Fibroblast of skin of scalp (primary cell): ENCODE measurements at regions not wholly inside any gene's neighbourhood (a gene's known extent, or its start where the extent isn't known, plus 50 kb on each side); places are given as distances from the start of the nearest gene placed in this dataset.
"Not testable (repeated sequence)": the region's sequence is repeated elsewhere in the genome, so short reads cannot be mapped to it uniquely, and the experiment has no call there.

Experiments
- DNase-seq: peaks from one replicate; pipeline ENCODE4 v3.0.0-alpha.2; 2013

DNA sequence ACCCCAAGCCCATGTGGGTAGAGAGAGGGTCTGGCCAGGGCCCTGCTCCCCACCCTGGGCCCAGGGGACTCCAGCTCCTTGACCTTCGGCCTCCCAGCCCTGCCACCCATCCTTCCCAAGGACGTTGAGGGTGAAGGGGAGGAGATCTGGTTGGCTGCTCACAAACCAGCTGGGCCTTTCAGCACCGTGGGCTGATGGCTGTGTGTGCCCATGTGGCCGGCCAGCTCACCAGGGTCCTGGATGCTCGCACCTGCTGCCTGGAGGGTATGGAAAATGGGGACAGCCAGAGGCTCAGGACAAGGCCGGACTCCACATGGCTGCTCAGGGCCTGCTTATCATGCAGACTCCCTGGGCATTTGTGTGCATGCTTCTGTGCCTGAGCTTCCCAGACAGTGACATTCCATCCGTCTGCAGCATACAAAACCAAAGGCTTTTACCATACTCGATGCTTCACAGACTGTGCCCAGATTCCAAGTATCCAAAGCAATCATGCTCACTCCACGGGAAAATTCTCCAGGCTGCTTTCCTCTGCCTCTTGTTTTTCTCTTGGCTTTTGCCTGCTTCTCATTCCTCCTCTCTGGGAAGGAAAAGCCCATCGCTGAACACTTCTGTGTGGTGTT lies 112.5 kb upstream of the ZNF469 start:
- peak; percentile 76 for DNase-seq

DNA sequence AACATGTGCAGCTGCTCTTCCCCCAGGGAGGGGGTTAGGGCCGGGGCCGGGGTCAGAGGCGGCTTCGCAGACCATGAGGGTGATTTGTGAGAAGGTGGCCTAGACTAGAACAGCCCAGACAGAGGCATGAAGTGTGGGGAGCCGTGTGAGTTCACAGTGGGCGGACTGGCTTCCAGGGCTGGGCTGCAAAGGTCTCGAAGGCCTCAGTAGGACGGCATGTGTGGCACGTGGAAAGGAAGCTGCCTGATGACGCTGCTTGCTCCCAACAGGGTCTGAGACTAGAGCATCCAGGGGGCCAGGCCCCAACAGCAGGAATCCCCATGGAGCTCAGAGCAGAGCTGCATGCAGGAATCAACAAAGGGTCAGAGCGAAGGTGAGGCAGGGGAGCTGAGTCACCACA lies 111.5 kb upstream of the ZNF469 start:
- DNase-seq, result not testable (repeated sequence)

DNA sequence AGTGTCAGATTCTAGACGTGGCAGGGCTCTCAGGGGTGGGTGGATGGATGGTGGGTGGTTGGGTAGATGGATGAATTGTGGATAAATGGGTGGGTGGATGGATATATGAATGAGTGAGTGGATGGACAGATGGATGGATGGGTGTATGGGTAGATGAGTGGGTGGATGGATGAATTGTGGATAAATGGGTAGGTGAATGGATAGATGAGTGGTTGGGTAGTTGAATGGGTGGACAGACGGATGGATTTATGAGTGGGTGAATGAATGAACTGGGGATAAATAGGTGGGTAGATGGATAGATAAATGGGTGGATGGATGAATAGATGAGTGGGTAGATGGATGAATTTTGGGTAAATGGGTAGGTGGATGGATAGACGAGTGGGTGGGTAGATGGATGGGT lies 111.0 kb upstream of the ZNF469 start:
- DNase-seq, result not testable (repeated sequence)

DNA sequence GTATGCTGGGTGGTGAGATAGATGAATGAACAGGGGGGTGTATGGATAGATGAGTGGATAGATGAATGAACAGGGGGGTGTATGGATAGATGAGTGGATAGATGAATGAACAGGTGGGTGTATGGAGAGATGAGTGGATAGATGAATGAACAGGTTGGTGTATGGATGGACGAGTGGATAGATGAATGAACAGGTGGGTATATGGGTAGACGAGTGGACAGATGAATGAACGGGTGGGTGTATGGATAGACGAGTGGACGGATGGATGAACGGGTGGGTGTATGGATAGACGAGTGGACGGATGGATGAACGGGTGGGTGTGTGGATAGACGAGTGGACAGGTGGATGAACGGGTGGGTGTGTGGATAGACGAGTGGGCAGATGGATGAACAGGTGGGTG lies 110.3 kb upstream of the ZNF469 start:
- not testable (repeated sequence) for DNase-seq

DNA sequence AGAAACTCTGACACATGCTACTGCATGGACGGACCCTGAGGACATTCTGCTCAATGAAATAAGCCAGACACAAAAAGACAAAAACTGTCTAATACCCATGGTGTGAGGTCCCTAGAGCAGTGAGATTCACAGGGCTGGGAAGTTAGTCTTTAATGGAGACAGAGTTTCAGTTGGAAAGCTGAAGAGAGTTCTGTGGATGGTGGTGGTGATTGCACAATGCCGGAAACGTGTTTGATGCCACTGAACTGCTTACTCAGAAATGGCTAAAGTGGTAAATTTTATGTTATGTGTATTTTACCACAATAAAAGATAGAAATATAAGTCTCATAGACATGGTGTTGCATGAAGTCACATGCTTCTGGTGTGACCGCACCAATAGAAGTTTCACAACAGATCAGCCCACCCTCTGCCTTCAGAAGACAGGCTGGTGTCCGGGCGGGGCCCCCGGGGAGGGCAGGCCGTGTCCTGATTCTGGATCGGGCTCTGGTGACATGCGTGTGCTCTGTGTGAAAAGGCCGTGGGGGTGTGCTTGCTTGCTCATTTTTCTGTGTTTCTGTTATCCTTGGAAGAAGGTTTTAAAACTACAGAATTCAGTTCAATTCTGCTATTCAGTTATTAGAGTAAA lies 108.5 kb upstream of the ZNF469 start:
- peak; percentile 46 for DNase-seq

DNA sequence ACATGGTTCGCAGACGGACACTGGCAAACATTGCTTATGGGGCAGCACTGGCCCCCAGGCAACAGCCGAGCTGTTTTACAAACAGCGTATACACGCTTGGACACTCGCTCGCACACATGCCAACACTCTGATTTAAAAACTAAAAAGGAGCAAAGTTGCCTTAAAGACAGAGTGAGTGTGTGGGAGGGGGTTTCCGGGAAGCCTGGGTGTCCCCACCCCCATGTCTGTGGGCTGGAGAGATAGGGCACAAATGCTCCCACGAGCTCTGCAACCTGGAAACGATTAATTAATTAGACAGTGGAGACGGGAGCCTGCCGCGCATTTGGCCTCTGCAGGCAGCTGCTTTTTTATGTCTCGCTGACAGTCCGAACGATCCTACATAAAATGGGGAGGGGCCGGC lies 107.9 kb upstream of the ZNF469 start:
- DNase-seq, result peak; percentile 11

DNA sequence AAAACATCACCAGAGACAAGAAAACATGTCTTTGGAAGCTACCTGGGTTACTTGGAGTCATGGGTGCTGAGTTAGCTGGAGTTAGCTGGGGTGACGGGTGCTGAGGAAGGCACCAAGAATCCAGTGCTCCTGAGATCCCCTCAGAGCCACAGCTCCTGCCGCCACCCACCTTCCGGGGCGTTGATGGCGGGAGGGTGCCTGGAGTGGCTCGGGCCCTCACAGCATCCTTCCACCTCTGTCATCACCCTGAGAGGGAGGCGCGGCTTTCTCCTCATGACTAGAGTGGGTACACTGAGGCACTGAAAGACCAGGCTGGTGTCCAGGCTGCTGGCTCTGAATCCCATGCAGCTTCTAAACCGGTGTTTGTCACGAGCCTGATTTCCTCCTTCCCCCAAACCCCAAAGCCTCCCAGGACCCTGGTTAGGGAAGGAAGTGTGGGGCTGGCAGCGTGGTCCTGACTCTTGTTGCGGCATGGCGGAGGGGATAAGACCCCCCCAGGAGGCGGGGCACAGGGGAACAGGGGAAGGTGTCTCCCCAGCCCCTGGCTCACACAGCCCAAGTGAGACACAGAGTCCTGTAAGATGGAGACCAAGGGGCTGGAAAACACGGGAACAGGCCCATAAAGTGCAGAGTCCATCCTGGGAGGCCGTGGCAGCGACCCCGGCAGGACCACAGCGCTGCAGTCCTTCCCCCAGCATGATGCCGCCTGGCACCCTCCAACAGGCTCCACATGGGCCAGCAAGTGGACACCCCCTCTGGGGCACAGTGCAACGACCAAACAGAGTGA lies 107.2 kb upstream of the ZNF469 start:
- not testable (repeated sequence) for DNase-seq

DNA sequence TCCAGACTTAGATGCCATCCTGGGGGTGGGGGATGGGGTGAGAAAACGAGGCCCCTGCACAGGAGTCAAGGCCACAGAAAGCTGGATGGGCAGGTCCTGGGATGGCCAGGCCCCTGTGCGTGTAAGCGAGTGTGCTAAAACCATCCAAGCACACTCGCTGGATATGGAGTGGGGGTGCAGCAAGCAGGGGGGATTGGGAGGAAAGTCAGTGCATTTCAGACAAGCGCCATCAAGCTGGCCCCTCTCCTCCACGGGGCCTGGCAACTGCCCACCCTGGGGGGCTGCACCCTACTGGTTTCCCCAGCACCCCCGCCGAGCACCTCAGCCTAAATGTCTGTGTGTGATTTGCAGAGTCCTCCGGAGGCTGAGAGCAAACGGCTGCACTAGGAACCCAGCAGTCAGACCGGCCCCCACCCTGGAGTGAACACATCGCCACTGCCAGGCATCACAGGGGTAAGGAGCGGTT lies 106.6 kb upstream of the ZNF469 start:
- not testable (repeated sequence) for DNase-seq

DNA sequence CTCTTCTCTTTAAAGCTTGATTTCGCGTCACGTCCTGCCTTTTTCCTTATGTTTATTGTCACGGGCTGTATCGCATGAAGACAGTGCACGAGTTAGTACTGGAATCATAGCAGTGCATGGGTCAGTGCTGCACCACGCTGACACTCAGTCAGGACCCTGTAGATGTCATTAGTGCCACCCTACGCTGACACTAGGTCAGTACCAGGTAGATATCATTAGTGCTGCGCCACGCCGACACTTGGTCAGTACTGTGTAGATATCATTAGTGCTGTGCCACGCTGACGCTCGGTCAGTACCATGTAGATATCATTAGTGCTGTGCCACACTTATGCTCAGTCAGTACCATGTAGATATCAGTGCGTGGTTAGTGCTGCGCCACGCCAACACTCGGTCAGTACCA lies 106.2 kb upstream of the ZNF469 start:
- DNase-seq, result no peak

DNA sequence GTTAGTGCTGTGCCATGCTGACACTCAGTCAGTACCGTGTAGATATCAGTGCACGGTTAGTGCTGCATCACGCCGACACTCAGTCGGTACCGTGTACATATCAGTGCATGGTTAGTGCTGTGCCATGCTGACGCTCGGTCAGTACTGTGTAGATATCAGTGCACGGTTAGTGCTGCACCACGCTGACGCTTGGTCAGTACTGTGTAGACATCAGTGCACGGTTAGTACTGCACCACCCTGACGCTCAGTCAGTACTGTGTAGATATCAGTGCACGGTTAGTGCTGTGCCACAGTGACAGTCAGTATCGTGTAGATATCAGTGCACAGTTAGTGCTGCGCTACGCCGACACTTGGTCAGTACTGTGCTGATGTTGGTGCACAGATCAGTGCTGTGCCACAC lies 102.8 kb upstream of the ZNF469 start:
- DNase-seq, result no peak

DNA sequence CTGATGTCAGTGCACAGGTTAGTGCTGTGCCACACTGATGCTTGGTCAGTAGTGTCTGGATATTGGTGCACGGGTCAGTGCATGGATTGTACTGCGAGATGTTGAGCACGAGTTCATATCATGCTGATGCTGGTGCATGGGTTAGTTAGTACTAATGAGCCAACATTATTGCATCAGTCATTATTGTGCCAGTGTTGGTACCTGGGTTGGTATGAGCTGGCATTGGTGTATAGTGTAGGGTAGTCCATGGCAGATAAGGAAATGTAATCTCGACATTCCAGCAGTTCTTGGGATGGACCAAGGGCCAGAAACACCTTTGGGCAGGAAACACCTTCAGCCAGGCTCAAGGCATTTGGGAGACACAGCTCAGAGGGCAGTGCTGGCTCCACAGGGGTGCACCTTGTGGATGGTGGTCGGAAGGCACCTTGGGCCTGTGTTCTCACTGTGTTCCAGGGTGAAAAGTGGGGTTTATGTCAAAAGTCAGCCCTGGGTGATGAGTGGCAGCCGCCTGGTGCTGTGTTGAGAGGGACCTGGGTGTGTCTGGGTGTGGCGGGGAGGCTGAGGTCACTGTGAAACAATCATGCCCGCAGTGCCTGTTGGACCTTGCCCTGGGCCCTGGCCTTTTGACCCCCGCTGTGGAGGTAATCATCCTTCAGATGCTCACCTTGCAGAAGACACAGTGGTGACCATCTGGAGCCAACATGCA lies 100.7 kb upstream of the ZNF469 start:
- DNase-seq, result no peak

DNA sequence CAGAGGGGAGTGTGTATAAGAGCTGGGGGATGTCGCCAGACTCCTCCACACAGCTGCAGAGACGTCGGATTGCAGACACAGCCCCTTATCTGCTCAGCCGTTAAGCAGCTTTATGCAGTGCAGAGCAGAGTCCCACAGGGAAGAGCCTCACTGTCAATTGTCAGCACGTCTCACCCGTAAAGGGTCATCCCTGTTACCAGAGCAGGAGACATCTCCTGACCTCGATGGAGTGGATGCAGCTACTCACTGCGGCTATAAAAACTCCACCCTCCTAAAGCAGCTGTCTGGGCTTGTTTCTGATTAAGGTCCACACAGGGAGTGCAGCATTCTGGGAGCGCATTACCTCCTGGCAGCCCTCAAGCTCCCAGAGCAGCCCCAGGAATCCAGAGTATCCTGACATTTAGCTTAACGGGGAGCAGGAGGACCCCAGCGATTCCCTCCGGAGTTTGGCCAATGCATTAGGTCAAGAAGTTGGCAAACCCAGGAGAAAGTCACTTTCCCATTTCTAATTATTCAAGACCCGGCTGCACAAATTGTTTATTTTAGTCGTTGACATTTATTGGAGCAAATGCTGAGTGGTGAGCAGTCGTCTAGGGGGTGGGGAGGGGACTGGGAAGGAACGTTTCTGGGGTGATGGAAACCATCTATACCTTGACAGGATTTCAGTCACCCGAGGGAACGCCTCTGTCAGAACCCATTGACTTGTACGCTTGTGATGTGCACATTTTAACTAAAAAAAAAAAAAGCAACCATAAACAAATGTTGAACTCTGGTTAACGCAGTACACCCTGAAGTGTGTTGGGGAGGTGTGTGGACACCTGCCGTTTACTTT lies 100.0 kb upstream of the ZNF469 start:
- no peak for DNase-seq

DNA sequence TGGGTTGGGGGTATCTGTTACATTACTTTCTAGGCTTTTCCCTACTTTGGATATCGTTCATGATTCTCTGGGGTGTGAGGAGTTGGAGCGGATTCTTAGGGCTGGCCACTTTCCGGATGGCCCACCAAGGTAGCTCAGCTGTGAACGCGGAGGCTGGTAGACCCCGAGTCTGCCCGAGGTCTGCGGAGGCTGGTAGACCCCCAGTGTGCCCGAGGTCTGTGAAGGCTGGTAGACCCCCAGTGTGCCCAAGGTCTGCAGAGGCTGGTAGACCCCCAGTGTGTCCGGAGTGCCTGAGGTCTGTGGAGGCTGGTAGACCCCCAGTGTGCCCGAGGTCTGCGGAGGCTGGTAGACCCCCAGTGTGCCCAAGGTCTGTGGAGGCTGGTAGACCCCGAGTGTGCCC lies 99.2 kb upstream of the ZNF469 start:
- no peak for DNase-seq

DNA sequence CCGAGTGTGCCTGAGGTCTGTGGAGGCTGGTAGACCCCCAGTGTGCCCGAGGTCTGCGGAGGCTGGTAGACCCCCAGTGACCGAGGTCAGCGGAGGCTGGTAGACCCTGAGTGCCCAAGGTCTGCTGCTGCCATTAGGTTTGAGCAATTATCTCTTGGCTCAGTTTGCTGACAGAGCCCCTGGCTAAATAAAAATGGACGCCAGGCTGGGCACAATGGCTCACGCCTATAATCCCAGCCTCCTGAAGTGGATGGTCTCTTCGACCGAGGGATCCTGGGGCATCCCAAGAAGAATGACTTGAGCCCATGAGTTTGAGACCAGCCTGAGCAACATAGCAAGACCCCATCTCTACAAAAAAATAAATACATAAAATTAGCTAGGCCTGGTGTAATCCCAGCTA lies 98.7 kb upstream of the ZNF469 start:
- DNase-seq, result no peak

DNA sequence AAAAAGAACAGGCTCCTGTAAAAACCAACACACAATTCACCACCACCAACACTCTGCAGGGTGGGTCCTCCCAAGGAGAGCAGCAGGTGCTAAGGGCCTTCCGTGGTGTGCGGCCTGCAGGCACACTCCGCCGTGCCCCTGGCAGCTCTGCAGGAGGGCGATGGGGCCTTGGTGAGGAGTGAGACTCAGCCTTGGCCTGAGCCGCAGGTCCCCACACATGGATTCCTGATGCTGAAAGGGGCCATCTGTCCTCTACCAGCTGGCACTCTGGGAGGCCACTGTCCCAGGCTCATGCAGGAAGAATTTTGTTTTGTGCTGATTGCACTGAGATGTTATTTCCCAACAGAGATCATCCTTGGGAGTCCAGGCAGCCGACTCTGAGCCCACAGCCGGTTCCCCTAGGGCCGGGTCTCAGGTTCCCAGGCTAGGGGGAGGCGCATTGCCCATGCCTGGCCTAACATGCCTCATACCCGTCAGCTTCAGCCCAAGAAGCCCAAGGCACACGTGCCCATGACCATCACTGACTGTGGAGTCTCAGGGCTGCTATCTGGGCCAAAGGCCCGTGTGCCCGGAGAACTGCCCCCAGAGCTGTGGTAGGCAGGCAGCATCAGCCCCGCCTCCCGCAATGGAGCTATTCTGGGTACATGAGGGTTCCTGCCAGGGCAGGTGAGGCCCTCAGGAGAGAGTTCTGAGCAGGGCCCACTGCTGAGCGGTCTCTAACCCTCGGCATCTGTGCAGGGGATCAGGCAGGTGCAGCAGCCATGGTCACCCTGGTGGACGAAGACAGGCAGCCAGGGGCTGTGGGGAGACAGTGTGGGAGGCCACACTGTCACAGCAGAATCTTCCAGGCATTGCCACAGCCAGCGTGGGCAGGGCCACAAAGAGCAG lies 97.9 kb upstream of the ZNF469 start:
- DNase-seq, result no peak

DNA sequence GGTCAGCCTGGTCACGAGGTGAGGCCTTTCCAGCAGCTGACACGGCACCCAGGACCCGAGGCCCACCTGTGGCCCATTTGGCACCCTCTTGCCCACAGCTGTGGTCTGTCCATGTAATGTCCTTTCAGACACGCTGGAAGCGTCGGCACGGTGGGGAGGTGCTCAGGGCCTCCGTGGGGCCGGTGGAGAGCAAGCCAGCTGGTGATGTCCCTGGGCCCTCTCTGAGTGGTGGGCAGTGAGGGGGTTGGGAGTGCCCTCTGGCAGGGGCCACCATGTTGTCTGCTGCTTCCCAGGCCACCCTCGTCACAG lies 97.3 kb upstream of the ZNF469 start:
- DNase-seq, result no peak

DNA sequence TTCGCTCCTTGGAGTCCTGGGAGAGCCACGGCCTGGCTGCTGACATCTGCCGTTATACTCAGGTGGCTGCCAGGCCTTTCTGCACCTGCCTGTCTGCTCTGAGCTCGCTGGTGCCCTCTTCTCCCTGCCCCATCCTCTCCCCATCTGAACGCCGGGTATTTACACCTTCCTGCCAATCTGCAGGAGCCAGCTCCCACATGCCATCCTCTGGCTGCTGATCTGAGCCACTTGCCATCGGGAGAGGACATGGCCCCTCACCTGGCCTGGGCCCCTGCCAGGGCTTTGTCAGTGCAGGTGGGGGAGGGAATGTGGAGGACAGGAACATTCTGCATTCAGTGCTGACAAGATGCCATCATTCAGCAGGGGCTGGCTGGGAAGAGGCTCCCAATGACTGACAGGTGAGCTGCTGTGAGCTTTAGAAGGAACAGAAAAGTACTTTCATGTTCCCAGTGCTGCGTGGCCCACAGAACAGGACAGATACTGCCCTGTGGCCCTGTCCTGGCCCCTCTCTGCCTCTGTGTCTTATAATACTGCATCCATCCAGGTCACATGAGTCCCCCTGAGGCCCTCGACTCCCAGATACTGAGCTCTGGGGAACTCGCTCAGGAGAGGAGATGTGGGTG lies 96.3 kb upstream of the ZNF469 start:
- no peak for DNase-seq

DNA sequence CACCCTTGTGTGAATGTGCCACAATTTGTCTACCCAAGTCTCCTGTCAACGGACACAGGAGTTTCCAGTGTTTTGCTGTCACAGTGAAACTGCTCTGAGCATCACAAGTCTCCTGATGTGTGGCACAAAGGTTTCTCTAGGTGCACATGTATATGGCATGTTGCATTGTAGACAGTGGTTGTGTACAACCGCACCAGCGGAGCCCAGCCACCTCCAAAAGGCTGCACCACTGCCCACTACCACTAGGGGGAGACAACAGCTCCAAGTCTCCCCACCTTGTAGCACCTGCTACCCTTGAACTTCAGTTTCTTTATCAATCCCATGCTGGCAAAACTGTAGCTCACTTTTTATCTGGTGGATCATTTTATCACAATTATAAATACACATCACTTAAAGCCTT lies 95.5 kb upstream of the ZNF469 start:
- no peak for DNase-seq

DNA sequence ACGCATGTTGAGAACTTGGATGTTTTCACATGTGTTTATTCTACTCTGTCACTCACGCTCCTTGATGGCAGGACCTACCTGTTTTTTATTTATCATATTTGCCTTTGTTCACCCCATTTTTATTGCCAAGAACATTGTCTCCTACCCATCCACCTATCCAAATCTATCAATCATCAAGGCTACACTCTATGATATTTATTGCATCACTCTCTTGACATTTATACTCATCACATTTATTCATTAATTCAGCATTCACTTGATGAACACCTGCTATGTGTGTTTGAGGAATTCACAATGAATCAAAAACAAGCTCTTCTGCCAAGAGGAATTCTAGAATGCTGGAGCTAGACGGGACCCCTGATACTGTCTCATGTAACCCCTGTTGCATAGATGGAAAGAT lies 94.5 kb upstream of the ZNF469 start:
- DNase-seq, result no peak

DNA sequence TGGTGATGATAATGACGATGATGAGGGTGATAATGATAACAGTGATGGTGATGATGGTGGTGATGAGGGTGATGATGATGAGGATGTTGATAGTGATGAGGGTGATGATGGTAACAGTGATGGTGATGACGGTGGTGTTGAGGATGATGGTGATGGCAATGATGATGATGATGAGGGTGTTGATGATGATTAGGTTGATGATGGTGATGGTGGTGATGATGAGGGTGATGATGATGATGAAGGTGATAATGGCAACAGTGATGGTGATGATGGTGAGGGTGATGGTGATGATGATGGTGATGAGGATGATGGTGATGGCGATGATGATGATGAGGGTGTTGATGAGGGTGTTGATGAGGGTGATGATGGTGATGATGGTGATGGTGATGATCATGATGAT lies 93.8 kb upstream of the ZNF469 start:
- DNase-seq, result no peak

DNA sequence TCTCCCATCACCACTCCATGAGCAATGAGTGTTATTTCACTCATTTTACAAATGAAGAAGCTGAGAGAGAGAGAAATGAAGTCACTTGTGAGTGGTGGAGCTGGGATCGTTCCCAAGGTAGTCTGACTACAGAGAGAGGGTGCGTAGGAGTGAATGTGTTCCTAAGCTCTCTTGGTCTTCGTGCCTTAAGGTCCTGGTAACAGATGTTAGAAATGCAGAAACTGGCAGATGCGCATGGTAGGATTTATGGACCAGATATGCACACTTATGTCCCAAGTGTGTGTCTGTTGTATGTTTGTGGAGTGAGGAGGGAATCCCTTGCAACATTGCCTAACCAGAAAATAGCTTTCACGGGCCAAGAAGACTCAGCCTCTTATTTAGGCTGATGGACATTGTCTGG lies 93.2 kb upstream of the ZNF469 start:
- no peak for DNase-seq
